HFFc6 (cell line): ENCODE measurements at regions not wholly inside any gene's neighbourhood (a gene's known extent, or its start where the extent isn't known, plus 50 kb on each side); places are given as distances from the start of the nearest gene placed in this dataset.
"Not testable (repeated sequence)": the region's sequence is repeated elsewhere in the genome, so short reads cannot be mapped to it uniquely, and the experiment has no call there.

Experiments
- DNase-seq: peaks from one replicate; pipeline ENCODE4 v3.0.0-alpha.2; 2018
- H3K27ac Mint-ChIP-seq: 2 replicates; pipeline ENCODE4 v1.8.0; 2020; ENCODE audit warnings: mild to moderate bottlenecking, mixed read lengths
- H3K27me3 Mint-ChIP-seq: 2 replicates; pipeline ENCODE4 v1.8.0; 2021; ENCODE audit warnings: mild to moderate bottlenecking, moderate library complexity, mixed read lengths; ENCODE audit not compliant: insufficient read depth
- H3K36me3 Mint-ChIP-seq: 2 replicates; pipeline ENCODE4 v1.8.0; 2021; ENCODE audit warnings: low read depth, mixed read lengths
- H3K4me1 Mint-ChIP-seq: 2 replicates; pipeline ENCODE4 v1.8.0; 2020; ENCODE audit warnings: low read depth, mixed read lengths
- H3K4me3 Mint-ChIP-seq: 2 replicates; pipeline ENCODE4 v1.8.0; 2020; ENCODE audit warnings: mild to moderate bottlenecking, moderate library complexity, mixed read lengths
- H3K9me3 Mint-ChIP-seq: 2 replicates; pipeline ENCODE4 v1.8.0; 2020; ENCODE audit warnings: mild to moderate bottlenecking, mixed read lengths
- TF ChIP-seq, protein P1 (sequence below): fragments of 200-600 bp; sonication (generic); IDR thresholded peaks from 2 replicates; pipeline ENCODE4 v1.5.0; 2021; ENCODE audit warnings: antibody characterized with exemption, mild to moderate bottlenecking

DNA sequence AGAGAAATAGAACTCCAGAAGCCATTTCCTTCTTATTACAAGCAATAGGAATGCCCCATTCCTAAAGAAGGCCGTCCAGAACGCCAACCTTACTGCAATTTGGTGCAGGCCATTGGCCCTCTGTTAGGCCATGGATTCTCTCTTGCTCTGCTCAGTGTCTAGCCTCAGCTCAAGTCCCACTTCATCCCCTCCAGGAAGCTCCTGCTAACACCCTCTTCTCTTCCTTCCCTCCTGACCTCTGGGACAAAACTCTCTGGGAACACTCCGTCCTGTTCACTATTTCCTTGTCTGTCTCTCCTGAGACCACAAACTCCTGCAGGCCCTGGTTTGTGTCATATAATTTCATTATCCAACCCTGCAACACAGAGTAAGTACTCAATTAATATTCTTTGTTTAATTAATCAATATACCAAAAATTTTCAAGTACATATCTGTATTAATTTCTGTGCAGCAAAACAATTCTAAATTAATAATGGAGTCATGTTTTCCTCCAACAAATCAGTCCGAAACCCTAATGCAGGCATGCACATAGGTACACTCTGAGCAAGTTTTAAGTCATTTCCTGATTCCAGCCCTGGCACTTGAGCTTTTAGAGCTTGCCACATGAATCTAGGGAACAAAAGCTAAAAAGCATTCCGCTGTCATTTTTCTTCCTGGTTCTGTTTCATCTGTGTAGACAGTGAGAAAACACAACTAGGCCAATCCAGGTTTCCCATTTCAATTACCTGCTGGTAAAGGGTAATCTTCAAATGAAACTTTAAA, 245.3 kb downstream of the SETD4 start:
- no peak overlapping the region; the same call in 1 of the 2 replicates for H3K27ac Mint-ChIP-seq
- peaks cover 4% of the 10 kb centered on the region for H3K27me3 Mint-ChIP-seq
- no peaks in the 10 kb centered on the region for H3K36me3 Mint-ChIP-seq
- H3K9me3 Mint-ChIP-seq: no peaks in the 10 kb centered on the region
- TF ChIP-seq, protein P1, sequence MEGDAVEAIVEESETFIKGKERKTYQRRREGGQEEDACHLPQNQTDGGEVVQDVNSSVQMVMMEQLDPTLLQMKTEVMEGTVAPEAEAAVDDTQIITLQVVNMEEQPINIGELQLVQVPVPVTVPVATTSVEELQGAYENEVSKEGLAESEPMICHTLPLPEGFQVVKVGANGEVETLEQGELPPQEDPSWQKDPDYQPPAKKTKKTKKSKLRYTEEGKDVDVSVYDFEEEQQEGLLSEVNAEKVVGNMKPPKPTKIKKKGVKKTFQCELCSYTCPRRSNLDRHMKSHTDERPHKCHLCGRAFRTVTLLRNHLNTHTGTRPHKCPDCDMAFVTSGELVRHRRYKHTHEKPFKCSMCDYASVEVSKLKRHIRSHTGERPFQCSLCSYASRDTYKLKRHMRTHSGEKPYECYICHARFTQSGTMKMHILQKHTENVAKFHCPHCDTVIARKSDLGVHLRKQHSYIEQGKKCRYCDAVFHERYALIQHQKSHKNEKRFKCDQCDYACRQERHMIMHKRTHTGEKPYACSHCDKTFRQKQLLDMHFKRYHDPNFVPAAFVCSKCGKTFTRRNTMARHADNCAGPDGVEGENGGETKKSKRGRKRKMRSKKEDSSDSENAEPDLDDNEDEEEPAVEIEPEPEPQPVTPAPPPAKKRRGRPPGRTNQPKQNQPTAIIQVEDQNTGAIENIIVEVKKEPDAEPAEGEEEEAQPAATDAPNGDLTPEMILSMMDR: no peak
- no peak overlapping the region for H3K4me3 Mint-ChIP-seq
- no peak for DNase-seq
- H3K4me1 Mint-ChIP-seq: peaks cover 19% of the 10 kb centered on the region

DNA sequence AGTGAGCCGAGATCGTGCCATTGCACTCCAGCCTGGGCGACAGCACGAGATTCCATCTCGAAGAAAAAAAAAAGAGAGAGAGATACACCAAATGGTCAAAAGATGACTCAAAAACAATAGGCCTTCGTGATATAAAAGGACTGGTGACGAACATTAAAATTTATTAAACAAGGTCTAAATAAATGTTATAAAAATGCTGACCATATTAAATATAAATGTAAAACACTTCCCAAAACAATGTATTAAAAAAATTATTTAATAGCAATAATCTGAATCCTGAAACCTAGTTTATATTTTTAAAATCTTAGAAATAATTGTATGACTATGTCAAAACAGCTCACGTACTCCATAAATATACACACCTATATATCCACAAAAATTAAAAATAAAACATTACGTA, 247.6 kb downstream of the SETD4 start:
- H3K36me3 Mint-ChIP-seq: no peaks in the 10 kb centered on the region; the same call in 1 of the 2 replicates
- H3K27ac Mint-ChIP-seq: no peak overlapping the region
- no peak overlapping the region for H3K4me3 Mint-ChIP-seq
- peaks cover 4% of the 10 kb centered on the region for H3K27me3 Mint-ChIP-seq
- TF ChIP-seq, protein P1: no peak
- H3K9me3 Mint-ChIP-seq: no peaks in the 10 kb centered on the region
- DNase-seq: no peak
- H3K4me1 Mint-ChIP-seq: peaks cover 19% of the 10 kb centered on the region

GRCh38 chr21:35811191-35811806, 249.0 kb downstream of the SETD4 start:
- H3K9me3 Mint-ChIP-seq: no peaks in the 10 kb centered on the region
- no peak overlapping the region for H3K27ac Mint-ChIP-seq
- no peak overlapping the region for H3K4me3 Mint-ChIP-seq
- no peaks in the 10 kb centered on the region; the same call in 1 of the 2 replicates for H3K36me3 Mint-ChIP-seq
- peaks cover 19% of the 10 kb centered on the region for H3K4me1 Mint-ChIP-seq
- peaks cover 4% of the 10 kb centered on the region for H3K27me3 Mint-ChIP-seq
- TF ChIP-seq, protein P1: no peak
- no peak for DNase-seq

DNA sequence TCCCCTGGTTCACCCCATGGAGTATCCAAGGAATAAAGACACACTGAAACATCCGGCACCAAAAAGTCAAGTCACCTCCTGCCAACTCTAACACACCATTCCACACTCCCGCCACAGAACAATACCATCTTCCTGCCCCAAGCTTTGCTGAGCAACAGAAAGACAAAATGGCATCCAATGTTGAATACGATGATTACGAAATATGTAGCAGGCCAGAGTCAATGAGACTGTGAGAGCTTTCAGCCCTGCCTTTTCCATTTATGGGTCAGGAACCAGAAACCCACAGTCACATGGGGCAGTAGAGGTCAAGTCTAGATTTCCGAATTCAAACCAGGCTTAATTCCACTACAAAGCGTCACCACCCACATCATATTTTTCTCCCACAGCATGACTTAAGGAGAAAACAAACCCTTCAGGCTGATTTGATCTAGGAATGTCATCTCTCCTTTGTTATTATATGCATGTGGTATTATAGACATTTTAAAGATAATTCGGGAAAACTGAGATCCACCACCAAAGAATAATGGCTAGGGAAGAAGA, 249.8 kb downstream of the SETD4 start:
- H3K36me3 Mint-ChIP-seq: no peaks in the 10 kb centered on the region; the same call in 1 of the 2 replicates
- H3K27ac Mint-ChIP-seq: peak overlapping the region; percentile 4; the same call in 1 of the 2 replicates

GRCh38 chr21:35801391-35801790, 258.9 kb downstream of the SETD4 start:
- no peak overlapping the region for H3K27ac Mint-ChIP-seq
- no peak overlapping the region for H3K4me3 Mint-ChIP-seq
- DNase-seq: no peak
- TF ChIP-seq, protein P1: no peak
- no peaks in the 10 kb centered on the region for H3K9me3 Mint-ChIP-seq
- peaks cover 10% of the 10 kb centered on the region for H3K4me1 Mint-ChIP-seq
- H3K27me3 Mint-ChIP-seq: no peaks in the 10 kb centered on the region
- 0 out of 2 replicates have a peak, but pooled peaks cover 5% of the 10 kb centered on the region for H3K36me3 Mint-ChIP-seq

More for the DNA sequence above, 249.8 kb downstream of the SETD4 start:
- H3K9me3 Mint-ChIP-seq: no peaks in the 10 kb centered on the region
- H3K4me1 Mint-ChIP-seq: peaks cover 17% of the 10 kb centered on the region
- no peak overlapping the region for H3K4me3 Mint-ChIP-seq
- peaks cover 4% of the 10 kb centered on the region for H3K27me3 Mint-ChIP-seq
- TF ChIP-seq, protein P1: no peak
- DNase-seq: no peak

GRCh38 chr21:35800796-35801385, 259.4 kb downstream of the SETD4 start:
- not testable (repeated sequence) for H3K27me3 Mint-ChIP-seq, H3K4me3 Mint-ChIP-seq, H3K27ac Mint-ChIP-seq, H3K36me3 Mint-ChIP-seq, DNase-seq, H3K9me3 Mint-ChIP-seq
- peaks cover 11% of the 10 kb centered on the region for H3K4me1 Mint-ChIP-seq
